NT2/D1 (cell line): ENCODE measurements at regions not wholly inside any gene's neighbourhood (a gene's known extent, or its start where the extent isn't known, plus 50 kb on each side); places are given as distances from the start of the nearest gene placed in this dataset.

Experiments
- SUZ12 ChIP-seq: IDR thresholded peaks from 2 replicates; pipeline ENCODE4 v1.6.1; 2011; ENCODE audit not compliant: insufficient read length, insufficient read depth; ENCODE audit errors: extremely low read depth
- YY1 ChIP-seq: IDR thresholded peaks from 2 replicates; pipeline ENCODE4 v1.6.1; 2011; ENCODE audit not compliant: insufficient read length, insufficient read depth
- ZNF274 ChIP-seq: IDR thresholded peaks from 2 replicates; pipeline ENCODE4 v1.6.1; 2011; ENCODE audit warnings: mild to moderate bottlenecking, low read depth, low read length

GRCh38 chr7:18293759-18294158, 201.8 kb upstream of the HDAC9 start:
- TF ChIP-seq SUZ12 (no peak), ZNF274 (no peak), YY1 (no peak)
